ENCODE measurements at regions not wholly inside any gene's neighbourhood (a gene's known extent, or its start where the extent isn't known, plus 50 kb on each side); places are given as distances from the start of the nearest gene placed in this dataset.

- no peak overlapping the region for H3K27ac Mint-ChIP-seq
- ChIA-PET POLR2A (no interaction called here), CTCF (no interaction called here)
- H3K4me3 ChIP-seq (ENCODE audit: low read length): no peak overlapping the region
- no peak overlapping the region for H3K27ac ChIP-seq (ENCODE audit: low read depth, low read length)
- no peaks in the 10 kb centered on the region for H3K9me3 ChIP-seq (ENCODE audit: control insufficient read depth in 2 of 3, low read length in 3 of 3)
- peaks cover 0 to 5% (median 0%) of the 10 kb centered on the region in 5 donors for H3K27me3 Mint-ChIP-seq
- H3K27me3 ChIP-seq (ENCODE audit: control insufficient read depth in 2 of 2, insufficient read depth in 2 of 2, low read length in 2 of 2): no peaks in the 10 kb centered on the region
- DNase-seq: no peak
- ATAC-seq: no peak
- no peaks in the 10 kb centered on the region for H3K4me1 Mint-ChIP-seq
- peaks cover 0 to 4% (median 0%) of the 10 kb centered on the region in 5 donors for H3K36me3 Mint-ChIP-seq
- H3K9me3 Mint-ChIP-seq: peaks cover 1 to 27% (median 9%) of the 10 kb centered on the region in 11 donors
- H3K4me3 Mint-ChIP-seq: no peak overlapping the region
- H3K36me3 ChIP-seq (ENCODE audit: control insufficient read depth in 2 of 3, insufficient read depth in 3 of 3, low read length in 3 of 3): no peaks in the 10 kb centered on the region
- intact Hi-C loops (cut with micrococcal nuclease): no loop called here
- H3K4me1 ChIP-seq (ENCODE audit: control insufficient read depth in 2 of 2, insufficient read depth in 2 of 2, low read length in 2 of 2): no peaks in the 10 kb centered on the region
These were observed 903.8 kb downstream of the SLC4A3 start for GRCh38 chr2:220531216-220531615.

- H3K4me3 ChIP-seq (ENCODE audit: low read length): no peak overlapping the region
- no peaks in the 10 kb centered on the region for H3K36me3 ChIP-seq (ENCODE audit: control insufficient read depth in 2 of 3, insufficient read depth in 3 of 3, low read length in 3 of 3)
- ChIA-PET CTCF (no interaction called here), POLR2A (no interaction called here)
- peaks cover 0 to 5% (median 0%) of the 10 kb centered on the region in 5 donors for H3K27me3 Mint-ChIP-seq
- H3K4me3 Mint-ChIP-seq: no peak overlapping the region
- no peaks in the 10 kb centered on the region for H3K9me3 ChIP-seq (ENCODE audit: control insufficient read depth in 2 of 3, low read length in 3 of 3)
- no peaks in the 10 kb centered on the region for H3K4me1 ChIP-seq (ENCODE audit: control insufficient read depth in 2 of 2, insufficient read depth in 2 of 2, low read length in 2 of 2)
- ATAC-seq: no peak
- H3K36me3 Mint-ChIP-seq: peaks cover 0 to 4% (median 0%) of the 10 kb centered on the region in 5 donors
- no peaks in the 10 kb centered on the region for H3K27me3 ChIP-seq (ENCODE audit: control insufficient read depth in 2 of 2, insufficient read depth in 2 of 2, low read length in 2 of 2)
- peaks cover 1 to 20% (median 10%) of the 10 kb centered on the region in 11 donors for H3K9me3 Mint-ChIP-seq
- no peaks in the 10 kb centered on the region for H3K4me1 Mint-ChIP-seq
- no peak overlapping the region for H3K27ac Mint-ChIP-seq
- no peak for DNase-seq
- intact Hi-C loops (cut with micrococcal nuclease): no loop called here
- H3K27ac ChIP-seq (ENCODE audit: low read depth, low read length): no peak overlapping the region
These were observed 906.1 kb downstream of the SLC4A3 start for GRCh38 chr2:220533485-220533884.

- ATAC-seq (no peak), DNase-seq (no peak)
- H3K27ac ChIP-seq (ENCODE audit: low read depth, low read length): no peak overlapping the region
- H3K9me3 Mint-ChIP-seq: peaks cover 0 to 17% (median 6%) of the 10 kb centered on the region in 11 donors
- intact Hi-C loops (cut with micrococcal nuclease): no loop called here
- no peak overlapping the region for H3K4me3 Mint-ChIP-seq
- CTCF ChIA-PET: no interaction called here
- no peaks in the 10 kb centered on the region for H3K27me3 ChIP-seq (ENCODE audit: control insufficient read depth in 2 of 2, insufficient read depth in 2 of 2, low read length in 2 of 2)
- no peaks in the 10 kb centered on the region for H3K36me3 Mint-ChIP-seq
- no peaks in the 10 kb centered on the region for H3K4me1 Mint-ChIP-seq
- no peaks in the 10 kb centered on the region for H3K4me1 ChIP-seq (ENCODE audit: control insufficient read depth in 2 of 2, insufficient read depth in 2 of 2, low read length in 2 of 2)
- POLR2A ChIA-PET: no interaction called here
- no peaks in the 10 kb centered on the region for H3K36me3 ChIP-seq (ENCODE audit: control insufficient read depth in 2 of 3, insufficient read depth in 3 of 3, low read length in 3 of 3)
- H3K27ac Mint-ChIP-seq: no peak overlapping the region
- H3K9me3 ChIP-seq (ENCODE audit: control insufficient read depth in 2 of 3, low read length in 3 of 3): no peaks in the 10 kb centered on the region
- no peak overlapping the region for H3K4me3 ChIP-seq (ENCODE audit: low read length)
- no peaks in the 10 kb centered on the region for H3K27me3 Mint-ChIP-seq
These were observed 912.1 kb downstream of the SLC4A3 start for GRCh38 chr2:220539481-220539880.

- no peaks in the 10 kb centered on the region for H3K4me1 Mint-ChIP-seq
- H3K4me3 Mint-ChIP-seq: no peak overlapping the region
- ATAC-seq (no peak), DNase-seq (no peak)
- Histone ChIP-seq H3K9me3 (ENCODE audit: control insufficient read depth in 2 of 3, low read length in 3 of 3) (no peaks in the 10 kb centered on the region), H3K27me3 (ENCODE audit: control insufficient read depth in 2 of 2, insufficient read depth in 2 of 2, low read length in 2 of 2) (no peaks in the 10 kb centered on the region), H3K27ac (ENCODE audit: low read depth, low read length) (no peak overlapping the region), H3K4me3 (ENCODE audit: low read length) (no peak overlapping the region), H3K36me3 (ENCODE audit: control insufficient read depth in 2 of 3, insufficient read depth in 3 of 3, low read length in 3 of 3) (no peaks in the 10 kb centered on the region), H3K4me1 (ENCODE audit: control insufficient read depth in 2 of 2, insufficient read depth in 2 of 2, low read length in 2 of 2) (no peaks in the 10 kb centered on the region)
- H3K36me3 Mint-ChIP-seq: no peaks in the 10 kb centered on the region
- H3K27me3 Mint-ChIP-seq: peaks cover 0 to 11% (median 0%) of the 10 kb centered on the region in 5 donors
- peaks cover 0 to 20% (median 4%) of the 10 kb centered on the region in 11 donors for H3K9me3 Mint-ChIP-seq
- ChIA-PET POLR2A (no interaction called here), CTCF (no interaction called here)
- no peak overlapping the region for H3K27ac Mint-ChIP-seq
- intact Hi-C loops (cut with micrococcal nuclease): no loop called here
These were observed 916.6 kb downstream of the SLC4A3 start for GRCh38 chr2:220544049-220544448.

DNA sequence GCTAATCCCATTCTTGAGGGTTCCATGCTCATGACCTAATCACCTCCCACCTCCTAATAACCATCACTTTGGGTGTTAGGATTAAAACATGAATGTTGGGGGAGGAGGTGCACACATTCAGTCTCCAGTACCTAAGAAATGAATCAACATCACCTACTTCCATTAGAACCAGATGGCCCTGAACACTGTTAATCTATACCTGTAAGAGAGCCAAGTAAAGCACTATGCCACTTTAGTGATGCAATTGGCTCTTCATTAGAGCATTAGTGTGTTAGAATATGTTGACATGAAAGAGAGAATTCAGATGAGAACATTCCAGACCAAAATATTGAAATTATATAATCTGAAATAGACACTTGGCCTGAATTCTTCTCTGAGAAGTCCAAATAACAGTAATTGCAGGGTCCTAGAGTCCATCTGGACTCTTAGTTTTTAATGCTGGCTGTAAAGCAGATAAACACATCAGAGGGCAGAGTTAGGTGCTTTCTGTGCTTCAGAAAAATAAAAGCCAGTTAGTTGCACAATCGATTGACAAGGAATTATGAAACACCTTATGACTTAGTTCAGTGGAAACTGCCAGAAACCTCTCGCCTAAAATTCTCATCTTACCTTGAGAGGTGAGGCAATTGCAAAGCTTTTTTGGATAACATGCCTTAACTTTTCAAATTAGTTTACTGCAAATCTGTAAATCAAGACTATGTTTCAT, 923.7 kb downstream of the SLC4A3 start:
- intact Hi-C loops (cut with micrococcal nuclease): no loop called here
- no peak overlapping the region for H3K4me3 Mint-ChIP-seq
- no peak overlapping the region for H3K27ac Mint-ChIP-seq
- no peak for ATAC-seq
- H3K9me3 Mint-ChIP-seq: peaks cover 0 to 10% (median 0%) of the 10 kb centered on the region in 11 donors
- DNase-seq: no peak
- Histone ChIP-seq H3K27ac (ENCODE audit: low read depth, low read length) (no peak overlapping the region), H3K36me3 (ENCODE audit: control insufficient read depth in 2 of 3, insufficient read depth in 3 of 3, low read length in 3 of 3) (no peaks in the 10 kb centered on the region), H3K27me3 (ENCODE audit: control insufficient read depth in 2 of 2, insufficient read depth in 2 of 2, low read length in 2 of 2) (no peaks in the 10 kb centered on the region), H3K4me1 (ENCODE audit: control insufficient read depth in 2 of 2, insufficient read depth in 2 of 2, low read length in 2 of 2) (no peaks in the 10 kb centered on the region), H3K9me3 (ENCODE audit: control insufficient read depth in 2 of 3, low read length in 3 of 3) (no peaks in the 10 kb centered on the region), H3K4me3 (ENCODE audit: low read length) (no peak overlapping the region)
- CTCF ChIA-PET: no interaction called here
- H3K4me1 Mint-ChIP-seq: no peaks in the 10 kb centered on the region
- peaks cover 0 to 11% (median 0%) of the 10 kb centered on the region in 5 donors for H3K27me3 Mint-ChIP-seq
- POLR2A ChIA-PET: no interaction called here
- H3K36me3 Mint-ChIP-seq: no peaks in the 10 kb centered on the region

GRCh38 chr2:220552790-220553535, 925.5 kb downstream of the SLC4A3 start:
- Histone ChIP-seq H3K9me3 (ENCODE audit: control insufficient read depth in 2 of 3, low read length in 3 of 3) (no peaks in the 10 kb centered on the region), H3K27ac (ENCODE audit: low read depth, low read length) (no peak overlapping the region), H3K36me3 (ENCODE audit: control insufficient read depth in 2 of 3, insufficient read depth in 3 of 3, low read length in 3 of 3) (no peaks in the 10 kb centered on the region), H3K4me1 (ENCODE audit: control insufficient read depth in 2 of 2, insufficient read depth in 2 of 2, low read length in 2 of 2) (no peaks in the 10 kb centered on the region), H3K4me3 (ENCODE audit: low read length) (no peak overlapping the region), H3K27me3 (ENCODE audit: control insufficient read depth in 2 of 2, insufficient read depth in 2 of 2, low read length in 2 of 2) (no peaks in the 10 kb centered on the region)
- intact Hi-C loops (cut with micrococcal nuclease): no loop called here
- CTCF ChIA-PET: no interaction called here
- DNase-seq: no peak
- peaks cover 0 to 3% (median 0%) of the 10 kb centered on the region in 5 donors for H3K27me3 Mint-ChIP-seq
- H3K4me3 Mint-ChIP-seq: no peak overlapping the region
- no peaks in the 10 kb centered on the region for H3K36me3 Mint-ChIP-seq
- peaks cover 0 to 2% (median 0%) of the 10 kb centered on the region in 11 donors for H3K9me3 Mint-ChIP-seq
- no peak overlapping the region for H3K27ac Mint-ChIP-seq
- ATAC-seq: no peak
- POLR2A ChIA-PET: no interaction called here
- H3K4me1 Mint-ChIP-seq: no peaks in the 10 kb centered on the region
